ENCODE measurements at regions not wholly inside any gene's neighbourhood (a gene's known extent, or its start where the extent isn't known, plus 50 kb on each side); places are given as distances from the start of the nearest gene placed in this dataset.

- Histone ChIP-seq H3K9me3 (no peaks in the 10 kb centered on the region), H3K4me3 (no peak overlapping the region), H3K4me1 (no peaks in the 10 kb centered on the region), H3K27me3 (ENCODE audit: low read depth) (no peaks in the 10 kb centered on the region), H3K36me3 (no peaks in the 10 kb centered on the region), H3K27ac (no peak overlapping the region)
- intact Hi-C loops (cut with DNase I): no loop called here
- TF ChIP-seq, protein P1, sequence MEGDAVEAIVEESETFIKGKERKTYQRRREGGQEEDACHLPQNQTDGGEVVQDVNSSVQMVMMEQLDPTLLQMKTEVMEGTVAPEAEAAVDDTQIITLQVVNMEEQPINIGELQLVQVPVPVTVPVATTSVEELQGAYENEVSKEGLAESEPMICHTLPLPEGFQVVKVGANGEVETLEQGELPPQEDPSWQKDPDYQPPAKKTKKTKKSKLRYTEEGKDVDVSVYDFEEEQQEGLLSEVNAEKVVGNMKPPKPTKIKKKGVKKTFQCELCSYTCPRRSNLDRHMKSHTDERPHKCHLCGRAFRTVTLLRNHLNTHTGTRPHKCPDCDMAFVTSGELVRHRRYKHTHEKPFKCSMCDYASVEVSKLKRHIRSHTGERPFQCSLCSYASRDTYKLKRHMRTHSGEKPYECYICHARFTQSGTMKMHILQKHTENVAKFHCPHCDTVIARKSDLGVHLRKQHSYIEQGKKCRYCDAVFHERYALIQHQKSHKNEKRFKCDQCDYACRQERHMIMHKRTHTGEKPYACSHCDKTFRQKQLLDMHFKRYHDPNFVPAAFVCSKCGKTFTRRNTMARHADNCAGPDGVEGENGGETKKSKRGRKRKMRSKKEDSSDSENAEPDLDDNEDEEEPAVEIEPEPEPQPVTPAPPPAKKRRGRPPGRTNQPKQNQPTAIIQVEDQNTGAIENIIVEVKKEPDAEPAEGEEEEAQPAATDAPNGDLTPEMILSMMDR (IDR thresholded peaks at IDR 0.05): no peak
- no peak for DNase-seq
- no peak for ATAC-seq
These were observed 325.4 kb upstream of the PRDM1 start for GRCh38 chr6:105760746-105761145.

GRCh38 chr6:105759946-105760345, 326.2 kb upstream of the PRDM1 start:
- ATAC-seq (no peak), DNase-seq (no peak)
- TF ChIP-seq, protein P1 (IDR thresholded peaks at IDR 0.05): no peak
- no peak overlapping the region for H3K27ac ChIP-seq
- no peaks in the 10 kb centered on the region for H3K4me1 ChIP-seq
- H3K4me3 ChIP-seq: no peak overlapping the region
- no peaks in the 10 kb centered on the region for H3K36me3 ChIP-seq
- H3K9me3 ChIP-seq: no peaks in the 10 kb centered on the region
- intact Hi-C loops (cut with DNase I): no loop called here
- no peaks in the 10 kb centered on the region for H3K27me3 ChIP-seq (ENCODE audit: low read depth)

DNA sequence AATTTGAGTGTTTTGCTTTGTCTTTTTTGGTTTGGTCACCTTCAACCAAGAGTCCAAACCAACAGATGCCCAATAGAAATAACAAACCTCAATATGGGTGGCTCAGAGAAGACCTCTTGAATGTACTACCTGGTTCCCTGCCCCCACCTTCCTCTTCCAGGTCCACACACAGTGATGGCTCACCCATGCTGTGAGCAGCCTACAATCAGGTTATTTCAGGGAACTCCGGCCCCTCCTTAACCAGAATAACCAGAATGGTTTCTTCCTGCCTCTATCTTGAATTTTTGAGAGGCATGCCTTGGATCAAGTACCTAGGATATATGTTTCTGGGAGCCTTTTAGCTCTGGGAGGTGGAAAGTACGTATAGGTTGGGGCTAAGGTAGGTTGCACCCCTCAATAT, 327.1 kb upstream of the PRDM1 start:
- H3K36me3 ChIP-seq: no peaks in the 10 kb centered on the region
- no peaks in the 10 kb centered on the region for H3K4me1 ChIP-seq
- ATAC-seq: no peak
- no peaks in the 10 kb centered on the region for H3K9me3 ChIP-seq
- no peak for DNase-seq
- TF ChIP-seq, protein P1 (IDR thresholded peaks at IDR 0.05): no peak
- intact Hi-C loops (cut with DNase I): no loop called here
- no peaks in the 10 kb centered on the region for H3K27me3 ChIP-seq (ENCODE audit: low read depth)
- no peak overlapping the region for H3K27ac ChIP-seq
- no peak overlapping the region for H3K4me3 ChIP-seq

GRCh38 chr6:105757512-105758200, 328.5 kb upstream of the PRDM1 start:
- H3K36me3 ChIP-seq: no peaks in the 10 kb centered on the region
- H3K27ac ChIP-seq: no peak overlapping the region
- no peak overlapping the region for H3K4me3 ChIP-seq
- intact Hi-C loops (cut with DNase I): no loop called here
- no peaks in the 10 kb centered on the region for H3K27me3 ChIP-seq (ENCODE audit: low read depth)
- H3K9me3 ChIP-seq: no peaks in the 10 kb centered on the region
- ATAC-seq (no peak), DNase-seq (no peak)
- TF ChIP-seq, protein P1 (IDR thresholded peaks at IDR 0.05): no peak
- H3K4me1 ChIP-seq: no peaks in the 10 kb centered on the region

DNA sequence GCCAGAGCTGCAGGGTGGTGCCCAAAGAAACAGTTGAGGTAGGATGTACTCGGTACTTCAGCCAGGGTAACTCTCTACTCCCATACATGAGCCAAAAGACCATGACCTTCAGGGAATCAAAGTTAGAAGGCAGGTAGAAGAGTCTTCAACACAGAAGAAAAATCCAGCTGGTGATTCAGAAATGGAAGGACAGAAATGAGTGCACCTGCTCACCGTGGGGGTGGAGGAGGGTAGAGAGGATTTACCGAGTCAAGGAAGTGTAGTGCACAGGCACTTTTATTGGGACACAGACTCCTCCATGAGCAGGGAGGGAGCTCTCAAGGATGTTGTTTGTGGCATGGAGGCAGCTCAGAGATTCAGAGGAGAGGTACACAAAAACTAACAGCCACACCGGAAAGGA, 330.3 kb upstream of the PRDM1 start:
- Histone ChIP-seq H3K4me1 (no peaks in the 10 kb centered on the region), H3K36me3 (no peaks in the 10 kb centered on the region), H3K4me3 (no peak overlapping the region), H3K27me3 (ENCODE audit: low read depth) (no peaks in the 10 kb centered on the region), H3K9me3 (no peaks in the 10 kb centered on the region), H3K27ac (no peak overlapping the region)
- intact Hi-C loops (cut with DNase I): no loop called here
- DNase-seq (no peak), ATAC-seq (no peak)
- TF ChIP-seq, protein P1 (IDR thresholded peaks at IDR 0.05): no peak

Measured in lower lobe of right lung (tissue), 2 donors.